DOHH2 (cell line): ENCODE measurements at regions not wholly inside any gene's neighbourhood (a gene's known extent, or its start where the extent isn't known, plus 50 kb on each side); places are given as distances from the start of the nearest gene placed in this dataset.

ENCODE experiments used
- EZH2phosphoT487 ChIP-seq: fragments of 200-600 bp; sonication (generic); IDR thresholded peaks from 2 replicates; pipeline ENCODE4 v1.6.1; 2017; ENCODE audit warnings: borderline replicate concordance, mild to moderate bottlenecking, antibody characterized with exemption, low read length, moderate library complexity, mixed read lengths
- TF ChIP-seq, protein P1 (sequence below): fragments of 200-600 bp; sonication (generic); IDR thresholded peaks from one replicate; pipeline ENCODE4 v1.5.1; 2014; ENCODE audit warnings: antibody characterized with exemption, mild to moderate bottlenecking, low read depth, low read length; ENCODE audit not compliant: poor library complexity, severe bottlenecking

DNA sequence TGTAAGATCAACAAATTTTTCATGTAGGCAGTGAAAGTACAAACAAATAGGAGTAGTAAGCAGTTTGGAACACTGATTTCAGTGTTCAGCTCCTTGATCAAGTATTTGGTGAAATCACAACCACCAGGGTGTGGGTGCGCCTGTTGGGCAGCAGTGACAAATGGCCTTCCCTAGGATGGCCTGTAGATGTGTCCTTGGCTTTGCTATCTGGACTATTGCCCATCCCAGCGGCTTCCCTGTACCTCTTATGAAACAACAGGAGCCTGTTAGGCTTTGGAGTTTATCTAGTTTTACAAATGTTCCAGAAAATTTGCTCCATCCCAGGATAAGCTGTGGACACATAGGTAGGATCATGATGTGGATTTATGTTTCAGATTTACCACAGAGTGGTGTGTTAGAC lies 216.8 kb upstream of the FAT1 start:
- TF ChIP-seq, protein P1, sequence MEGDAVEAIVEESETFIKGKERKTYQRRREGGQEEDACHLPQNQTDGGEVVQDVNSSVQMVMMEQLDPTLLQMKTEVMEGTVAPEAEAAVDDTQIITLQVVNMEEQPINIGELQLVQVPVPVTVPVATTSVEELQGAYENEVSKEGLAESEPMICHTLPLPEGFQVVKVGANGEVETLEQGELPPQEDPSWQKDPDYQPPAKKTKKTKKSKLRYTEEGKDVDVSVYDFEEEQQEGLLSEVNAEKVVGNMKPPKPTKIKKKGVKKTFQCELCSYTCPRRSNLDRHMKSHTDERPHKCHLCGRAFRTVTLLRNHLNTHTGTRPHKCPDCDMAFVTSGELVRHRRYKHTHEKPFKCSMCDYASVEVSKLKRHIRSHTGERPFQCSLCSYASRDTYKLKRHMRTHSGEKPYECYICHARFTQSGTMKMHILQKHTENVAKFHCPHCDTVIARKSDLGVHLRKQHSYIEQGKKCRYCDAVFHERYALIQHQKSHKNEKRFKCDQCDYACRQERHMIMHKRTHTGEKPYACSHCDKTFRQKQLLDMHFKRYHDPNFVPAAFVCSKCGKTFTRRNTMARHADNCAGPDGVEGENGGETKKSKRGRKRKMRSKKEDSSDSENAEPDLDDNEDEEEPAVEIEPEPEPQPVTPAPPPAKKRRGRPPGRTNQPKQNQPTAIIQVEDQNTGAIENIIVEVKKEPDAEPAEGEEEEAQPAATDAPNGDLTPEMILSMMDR = no peak
- TF ChIP-seq EZH2phosphoT487 = no peak
